Hindlimb muscle (tissue), 1 donor: ENCODE measurements at regions not wholly inside any gene's neighbourhood (a gene's known extent, or its start where the extent isn't known, plus 50 kb on each side); places are given as distances from the start of the nearest gene placed in this dataset.

Experiments used
- DNase-seq: peaks from one replicate; pipeline ENCODE4 v3.0.0-alpha.2; 2013

DNA sequence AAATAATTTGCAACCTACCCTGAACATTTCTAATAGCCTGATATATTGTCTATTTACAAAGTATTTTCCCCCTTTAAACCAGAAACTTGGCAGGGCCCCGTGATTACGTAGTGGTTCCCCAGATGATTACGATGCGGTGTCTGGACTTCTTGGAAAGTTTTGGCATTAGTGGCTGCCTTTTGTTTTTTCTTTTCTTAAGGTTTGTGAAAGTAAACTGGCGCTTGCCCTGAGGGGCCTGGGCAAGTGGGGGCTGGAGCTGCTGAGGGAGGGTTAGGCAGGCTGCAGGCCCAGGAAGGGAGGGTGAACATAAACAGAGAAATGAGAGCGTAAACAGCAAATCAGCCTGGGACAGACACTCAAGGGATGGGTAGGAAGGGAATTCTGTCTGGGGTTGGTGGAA is 123.6 kb upstream of the MSX1 start:
- DNase-seq = peak; percentile 66

DNA sequence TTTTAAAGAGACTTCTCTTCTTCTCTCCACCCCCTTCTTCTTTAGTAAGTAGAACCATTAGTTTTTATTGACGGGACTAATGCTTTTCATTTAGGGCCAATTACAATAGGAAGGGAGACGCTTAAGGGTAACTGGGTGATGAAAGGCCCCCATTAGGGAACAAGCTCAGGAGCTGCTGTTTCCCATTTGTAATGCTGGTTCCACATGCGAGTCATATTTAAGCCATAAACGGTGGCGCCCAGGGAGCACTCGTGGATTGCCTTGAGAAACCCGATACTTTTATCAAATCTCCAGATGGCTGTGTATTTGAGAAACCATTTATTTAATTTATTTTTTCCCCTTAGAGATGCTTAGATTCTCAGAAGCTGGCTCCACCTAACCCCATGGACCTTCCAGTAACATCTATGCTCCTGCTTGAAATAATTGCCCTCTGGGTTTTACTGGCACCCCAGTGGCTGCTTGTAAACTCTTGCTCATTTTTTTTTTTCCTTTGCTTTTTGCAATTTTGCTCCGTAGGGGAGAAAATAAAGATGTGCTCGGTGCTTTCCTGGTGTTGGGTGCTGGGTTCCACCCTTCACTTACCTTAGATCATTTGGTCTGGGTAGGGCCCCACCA is 124.2 kb upstream of the MSX1 start:
- no peak for DNase-seq

DNA sequence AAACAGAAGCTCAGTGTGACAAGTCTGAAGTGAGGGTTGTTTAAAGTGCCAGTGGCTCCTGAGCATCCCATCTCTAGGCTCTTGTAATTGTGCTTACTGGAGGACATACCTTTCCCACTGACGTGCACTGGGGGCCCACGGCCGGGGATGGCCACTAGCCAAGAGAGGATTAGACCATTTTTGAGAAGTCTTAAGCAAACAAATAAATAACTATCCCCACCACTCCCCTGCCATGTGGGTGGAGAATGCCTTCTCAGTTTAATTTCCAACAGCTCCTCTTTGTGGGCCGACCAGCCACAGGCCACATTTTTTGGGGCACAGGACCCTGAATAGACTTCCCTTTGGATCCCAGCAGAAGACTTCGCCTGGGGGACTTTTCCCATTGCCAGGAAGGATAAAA is 125.0 kb upstream of the MSX1 start:
- no peak for DNase-seq

DNA sequence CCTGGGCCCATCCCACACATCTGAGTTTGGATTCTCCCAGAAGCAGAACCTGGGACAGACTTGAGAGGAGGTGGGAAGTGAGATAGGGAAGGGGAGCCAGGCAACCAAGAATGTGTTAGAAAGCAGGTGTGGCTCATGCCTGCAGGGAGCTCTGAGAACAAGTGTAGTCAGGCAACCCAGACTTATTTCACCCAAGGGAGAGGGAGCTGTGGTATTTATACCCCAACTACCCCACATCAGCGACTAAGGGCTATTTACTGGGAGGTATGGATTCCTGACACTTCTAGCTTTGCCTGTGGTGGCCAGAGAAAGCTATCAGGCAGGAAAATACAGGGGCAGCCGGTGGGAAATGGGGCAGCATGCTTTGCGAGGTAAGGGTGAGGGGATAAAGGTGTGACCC is 125.8 kb upstream of the MSX1 start:
- DNase-seq = no peak

DNA sequence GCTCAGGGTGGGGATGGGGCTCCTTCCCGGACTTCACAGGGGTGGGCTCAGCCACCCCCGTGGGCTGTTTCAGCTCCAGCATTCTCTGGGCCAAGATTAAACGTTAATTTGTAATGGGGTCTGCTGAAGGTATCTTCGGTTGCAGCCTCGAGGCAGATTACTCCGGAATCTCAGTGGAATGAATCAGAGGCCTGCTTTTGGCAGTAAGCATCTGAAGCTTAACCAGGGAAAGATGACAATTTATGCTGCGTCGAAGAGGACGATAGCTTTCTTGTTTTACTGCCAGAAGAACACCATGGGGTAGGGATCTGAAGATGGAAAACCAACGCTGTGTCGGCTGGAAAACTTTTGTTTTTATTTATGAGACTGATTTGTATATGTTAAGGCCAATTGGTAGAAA is 129.2 kb upstream of the MSX1 start:
- peak; percentile 29 for DNase-seq

DNA sequence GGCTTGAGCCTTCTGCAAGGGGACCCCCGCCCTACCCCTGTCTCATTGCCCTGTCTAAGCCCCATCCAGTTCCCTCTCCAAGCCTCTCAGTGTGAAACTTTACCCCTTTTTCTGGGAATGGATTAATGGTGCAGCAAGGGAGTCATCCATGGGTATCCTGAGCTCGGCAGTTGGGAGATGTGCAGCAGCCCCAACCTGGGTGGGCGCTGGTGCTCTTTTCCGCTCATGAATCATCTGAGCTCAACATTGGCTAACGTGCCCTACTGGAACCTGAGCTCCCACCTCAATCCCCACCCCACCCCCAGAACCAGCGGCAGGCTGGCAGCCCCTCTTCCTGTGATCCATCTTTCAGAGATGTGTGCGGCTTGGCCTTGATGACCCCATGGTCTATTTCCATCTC is 130.3 kb upstream of the MSX1 start:
- DNase-seq = no peak

DNA sequence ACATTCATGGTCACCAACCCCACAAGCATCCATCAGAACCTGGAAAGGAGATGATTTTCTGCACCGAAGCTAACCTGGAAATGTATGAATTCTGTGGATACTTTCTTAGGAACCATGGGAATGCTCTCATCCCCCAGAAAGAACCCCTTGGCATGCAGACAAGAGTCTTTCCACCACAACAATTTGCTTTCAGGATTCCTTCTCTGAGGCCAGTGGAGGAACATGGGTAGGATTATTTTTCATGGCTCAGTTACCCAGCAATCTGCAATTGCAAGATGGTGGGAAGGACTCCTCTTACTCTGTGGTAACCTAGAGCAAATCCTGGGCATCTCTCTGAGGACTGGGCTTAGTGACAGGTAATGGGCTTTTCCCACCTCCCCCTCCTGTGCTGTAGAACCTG is 131.9 kb upstream of the MSX1 start:
- no peak for DNase-seq

DNA sequence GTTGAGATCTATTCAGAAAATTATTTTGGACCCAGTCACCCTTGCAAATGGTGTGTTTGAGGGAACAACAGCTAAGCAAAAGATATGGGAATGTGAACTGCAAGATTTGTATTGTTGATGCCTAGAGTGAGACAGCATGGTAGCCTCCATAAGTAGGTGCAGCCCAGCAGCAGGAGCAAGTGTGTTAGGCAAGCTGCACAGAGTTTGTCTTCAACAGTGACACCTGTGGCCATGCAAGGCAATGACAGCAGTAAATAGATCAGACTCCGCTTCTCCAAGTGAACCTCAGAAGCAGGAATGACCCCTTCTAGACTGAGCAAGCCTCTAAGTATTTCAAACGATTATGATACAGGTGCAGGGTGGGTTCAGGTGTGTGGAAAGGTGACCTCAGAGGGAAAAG is 133.4 kb upstream of the MSX1 start:
- no peak for DNase-seq

DNA sequence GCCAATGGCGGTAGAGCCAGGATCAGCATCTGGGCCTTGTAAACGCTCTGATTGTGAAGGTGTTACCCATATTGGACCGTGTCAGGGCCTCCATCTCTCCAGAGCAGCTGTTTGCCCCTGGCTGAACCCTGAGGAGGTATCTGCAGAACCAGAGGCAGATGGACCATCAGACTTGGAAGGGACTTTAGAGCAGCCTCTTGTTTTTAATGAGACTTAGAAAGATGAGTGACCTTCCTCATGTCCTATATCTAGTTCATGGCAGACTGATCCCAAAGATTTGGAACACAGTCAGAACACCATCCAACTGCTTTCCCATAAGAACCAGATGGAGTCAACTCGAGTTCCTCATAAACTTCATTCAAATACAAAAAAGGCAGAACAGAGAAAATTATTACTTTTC is 135.1 kb upstream of the MSX1 start:
- peak; percentile 22 for DNase-seq

DNA sequence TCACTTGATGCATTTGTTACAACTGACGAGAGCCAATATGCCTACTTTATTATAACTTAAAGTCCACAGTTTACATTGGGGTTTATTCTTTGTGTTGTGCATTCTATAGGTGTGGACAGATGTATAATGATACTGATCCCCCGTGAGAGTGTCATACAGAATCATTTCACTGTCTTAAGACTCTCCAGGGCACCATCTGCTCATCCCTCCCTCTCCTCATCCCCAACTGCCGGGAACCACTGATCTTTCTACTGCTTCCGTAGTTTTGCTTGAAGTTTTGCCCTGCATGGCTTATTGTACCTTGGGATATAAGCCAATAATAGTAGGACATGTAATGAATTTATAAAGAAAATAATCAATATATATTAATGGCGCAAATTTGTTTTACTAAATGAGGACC is 137.8 kb upstream of the MSX1 start:
- no peak for DNase-seq

DNA sequence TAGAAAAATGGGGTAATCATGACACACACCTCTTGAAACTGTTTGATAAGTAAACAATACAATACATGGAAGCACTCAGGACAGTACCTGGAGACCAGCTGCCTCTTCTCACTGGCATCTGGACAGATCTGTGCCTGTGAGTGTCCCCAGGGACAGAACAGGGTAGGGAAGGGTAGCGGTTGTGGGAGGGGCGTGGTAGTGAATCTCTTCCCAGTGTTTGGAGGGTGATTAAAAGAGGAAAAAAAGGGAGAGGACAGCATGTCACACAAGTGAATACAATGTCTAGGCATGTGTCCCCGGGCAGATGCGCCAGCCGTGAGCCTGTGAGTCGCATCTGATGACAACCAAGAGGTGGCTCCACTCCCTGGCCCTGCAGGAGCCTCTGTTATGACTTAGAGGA is 138.8 kb upstream of the MSX1 start:
- DNase-seq = no peak

DNA sequence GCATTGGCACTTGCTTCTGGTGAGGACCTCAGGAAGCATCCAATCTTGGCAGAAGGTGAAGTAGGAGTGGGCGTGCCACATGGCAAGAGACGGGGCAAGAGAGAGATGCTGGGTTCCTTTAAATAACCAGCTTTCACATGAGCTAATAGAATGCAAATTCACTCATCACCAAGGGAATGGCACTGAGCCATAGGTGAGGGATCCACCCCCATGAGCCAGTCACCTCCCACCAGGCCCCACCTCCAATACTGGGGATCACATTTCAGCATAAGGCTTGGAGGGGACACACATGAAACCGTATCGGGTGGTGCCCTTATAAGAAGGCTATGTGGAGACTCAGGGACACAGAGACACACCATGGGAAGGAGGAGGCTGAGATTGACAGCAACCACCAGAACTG is 140.0 kb upstream of the MSX1 start:
- DNase-seq = no peak

DNA sequence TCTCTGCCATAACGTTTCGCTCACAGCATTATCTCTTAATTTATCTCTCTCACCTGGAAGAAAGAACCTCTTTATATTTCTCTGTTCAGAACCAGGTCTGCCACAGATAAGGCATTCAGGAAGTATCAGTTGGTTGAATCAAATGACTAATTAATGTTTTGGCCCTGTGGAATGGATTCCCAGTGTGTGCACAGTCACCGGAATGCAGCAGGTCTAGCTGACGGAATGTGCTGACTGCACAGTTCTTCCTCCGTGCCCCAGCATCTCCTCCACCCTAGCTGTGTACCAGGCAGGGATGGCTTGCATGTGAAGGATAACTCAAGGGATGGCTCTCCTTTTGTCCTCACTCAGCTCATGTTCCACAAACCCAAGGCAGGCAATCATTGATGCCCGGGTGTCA is 141.8 kb upstream of the MSX1 start:
- DNase-seq = no peak

DNA sequence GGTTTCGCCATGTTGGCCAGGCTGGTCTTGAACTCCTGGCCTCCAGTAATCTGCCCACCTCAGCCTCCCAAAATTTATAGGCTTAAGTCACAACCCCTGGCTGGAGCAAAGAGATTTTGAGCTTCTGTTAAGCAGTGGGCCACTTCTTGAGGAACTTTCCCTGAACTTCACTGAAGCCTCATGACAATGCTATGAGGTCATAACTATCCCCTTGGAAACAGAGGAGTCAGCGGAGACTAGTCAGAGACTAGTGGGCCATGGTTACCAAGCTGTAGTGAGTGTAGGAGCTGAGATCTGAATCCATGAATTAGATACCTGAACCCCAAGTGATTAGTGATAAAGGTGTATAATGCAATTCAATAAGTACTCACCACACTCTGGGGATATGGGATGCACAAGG is 145.1 kb upstream of the MSX1 start:
- DNase-seq = no peak

DNA sequence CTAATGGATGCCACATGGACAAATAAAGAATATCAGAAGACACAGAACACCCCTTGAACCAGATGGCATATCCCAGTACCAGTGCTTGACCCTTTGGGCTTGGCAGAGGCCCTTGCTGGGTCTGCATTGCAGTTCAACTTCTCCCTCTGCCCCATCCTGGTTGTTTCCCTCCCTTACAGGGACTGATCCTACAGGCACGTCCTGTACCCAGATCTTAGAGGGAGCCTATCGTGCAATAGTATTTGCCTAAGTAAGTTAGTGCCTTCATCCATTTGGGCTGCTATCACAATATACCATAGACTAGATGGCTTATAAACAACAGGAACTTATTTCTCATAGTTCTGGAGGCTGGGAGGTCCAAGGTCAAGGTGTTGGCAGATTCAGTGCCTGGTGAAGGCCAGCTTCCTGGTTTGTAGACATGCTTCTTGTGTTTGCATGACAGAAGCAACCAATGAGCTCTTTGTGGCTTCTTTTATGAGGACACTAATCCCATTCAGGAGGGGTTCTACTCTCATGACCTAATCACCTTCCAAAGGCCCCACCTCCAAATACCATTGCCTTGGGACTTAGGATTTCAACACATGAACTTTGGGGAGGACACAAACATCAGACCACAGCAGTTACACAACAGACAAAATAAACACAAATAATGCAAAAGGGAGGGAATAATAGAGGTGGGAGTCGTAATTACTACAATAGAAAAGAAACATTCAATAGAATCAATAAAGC is 146.5 kb upstream of the MSX1 start:
- DNase-seq = no peak

DNA sequence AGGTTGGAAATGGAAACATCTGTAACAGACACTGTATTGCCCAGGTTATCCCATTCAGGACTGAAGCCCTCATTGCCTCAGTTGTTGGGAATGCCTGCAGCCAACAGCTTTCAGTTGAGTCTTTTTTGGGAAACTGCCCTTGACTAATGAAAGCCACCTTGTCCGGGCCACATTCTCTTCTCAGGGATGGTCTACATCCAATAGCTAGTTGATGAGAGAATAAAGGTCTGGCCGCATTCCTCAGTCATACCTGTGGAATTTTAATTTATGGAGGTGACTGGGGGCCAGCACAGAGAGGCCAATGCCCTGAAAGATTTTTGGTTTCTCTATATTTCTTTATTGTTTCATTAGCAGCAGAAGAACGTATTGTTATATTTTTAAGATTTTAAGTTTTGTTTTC is 147.6 kb upstream of the MSX1 start:
- no peak for DNase-seq

DNA sequence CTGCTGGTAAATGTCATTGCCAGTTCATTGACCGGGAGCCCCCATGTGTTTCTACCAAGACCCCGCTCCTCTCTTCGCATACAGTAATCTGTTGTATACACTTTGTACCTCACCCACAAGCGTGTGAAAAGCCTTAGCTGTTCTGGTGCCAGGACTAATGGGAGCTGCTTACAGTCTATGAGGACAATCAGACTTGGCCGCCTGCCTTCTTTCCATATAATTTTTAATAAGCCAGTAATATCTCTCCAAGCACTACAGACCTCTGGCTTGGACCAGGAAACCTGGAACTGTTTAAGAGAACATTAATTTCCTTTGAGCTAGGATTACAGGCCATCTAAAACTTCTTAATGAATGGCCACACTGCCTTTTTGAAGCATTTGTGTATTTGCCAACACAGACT is 149.7 kb upstream of the MSX1 start:
- no peak for DNase-seq

DNA sequence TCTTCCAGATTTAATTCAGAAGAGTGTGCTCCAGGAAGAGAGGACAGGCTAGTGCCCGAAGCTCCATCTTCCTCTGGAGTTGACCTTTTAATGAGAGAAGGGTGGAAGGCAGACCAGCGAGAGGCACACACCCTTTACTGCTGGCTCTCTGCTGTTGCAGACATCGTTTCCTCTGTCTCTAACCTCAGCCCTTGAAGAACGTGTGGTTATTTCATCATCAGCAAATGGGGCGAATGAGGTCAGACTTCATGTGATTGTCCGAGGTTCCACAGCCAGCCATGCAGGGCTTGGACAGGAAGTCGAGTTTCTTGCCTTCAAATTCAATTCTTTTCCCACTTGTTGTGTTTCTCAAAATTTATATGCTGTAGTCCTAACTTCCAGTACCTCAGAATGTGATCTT is 155.2 kb upstream of the MSX1 start:
- DNase-seq = no peak

DNA sequence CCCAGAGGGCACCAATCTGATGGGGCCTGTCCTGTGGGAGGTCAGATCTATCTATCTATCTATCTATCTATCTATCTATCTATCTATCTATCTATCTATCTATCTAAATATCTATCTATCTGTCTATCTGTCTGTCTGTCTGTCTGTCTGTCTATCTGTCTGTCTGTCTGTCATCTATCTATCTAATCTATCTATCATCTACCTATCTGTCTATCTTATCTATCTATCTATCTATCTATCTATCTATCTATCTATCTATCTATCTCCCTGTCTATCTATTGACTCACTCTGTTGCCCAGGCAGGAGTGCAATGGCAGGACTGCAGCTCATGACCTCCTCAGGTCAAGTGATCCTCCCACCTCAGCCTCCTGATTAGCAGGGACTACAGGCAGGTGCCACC is 155.7 kb upstream of the STX18 start:
- DNase-seq = no peak

DNA sequence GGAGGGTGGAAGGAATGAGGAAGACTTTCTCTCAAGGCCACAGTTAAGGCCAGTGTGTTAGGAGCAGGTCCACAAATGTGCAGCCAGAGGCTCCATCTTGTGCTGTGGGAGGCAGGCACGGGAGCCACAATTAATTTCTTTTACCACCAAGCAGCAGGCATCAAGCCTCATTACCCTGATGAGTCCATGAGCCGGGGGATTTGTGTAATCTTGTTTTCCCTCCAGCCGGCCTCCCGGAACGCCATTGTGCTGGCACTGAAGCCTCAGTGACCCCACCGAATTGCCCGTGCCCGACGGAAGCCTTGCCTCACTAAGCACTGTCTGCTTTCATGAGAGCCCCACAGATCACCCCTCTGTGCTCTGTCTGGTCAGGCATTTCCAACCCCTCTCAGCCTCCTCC is 154.7 kb upstream of the STX18 start:
- no peak for DNase-seq

DNA sequence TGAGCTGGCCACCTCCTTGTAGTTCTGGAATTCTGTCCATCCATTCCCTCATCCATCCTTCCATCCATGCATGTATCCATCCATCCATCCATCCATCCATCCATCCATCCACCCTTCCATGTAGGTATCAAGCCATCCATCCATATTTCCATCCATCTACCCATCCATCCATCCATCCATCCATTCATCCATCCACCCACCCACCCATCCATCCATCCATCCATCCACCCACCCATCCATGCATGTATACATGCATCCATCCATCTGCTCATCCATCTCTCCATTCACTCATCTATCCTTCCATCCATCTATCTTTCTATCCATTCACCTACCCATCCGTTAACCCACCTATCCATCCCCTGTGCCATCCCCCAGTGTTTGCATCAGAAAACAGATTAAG is 153.6 kb upstream of the STX18 start:
- DNase-seq = no peak

DNA sequence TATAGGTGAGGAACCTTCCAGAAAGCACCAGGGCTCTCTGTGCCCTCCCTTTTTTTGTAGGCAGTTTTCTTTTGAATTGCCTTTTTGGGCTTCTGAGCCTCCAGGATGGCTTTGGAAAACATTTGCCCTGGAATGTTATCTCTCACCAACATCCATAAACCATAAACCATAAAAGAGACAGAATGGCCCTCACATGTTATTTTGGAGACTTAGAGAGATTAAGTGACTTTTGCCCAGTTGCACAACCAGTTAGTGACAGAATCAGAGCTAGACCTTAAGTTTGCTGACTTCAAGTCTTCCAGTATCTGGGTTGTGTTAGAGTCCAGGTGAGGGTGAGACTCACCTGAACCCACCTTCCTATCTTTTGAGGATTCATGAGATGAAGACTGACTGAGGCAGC is 153.0 kb upstream of the STX18 start:
- DNase-seq = no peak

DNA sequence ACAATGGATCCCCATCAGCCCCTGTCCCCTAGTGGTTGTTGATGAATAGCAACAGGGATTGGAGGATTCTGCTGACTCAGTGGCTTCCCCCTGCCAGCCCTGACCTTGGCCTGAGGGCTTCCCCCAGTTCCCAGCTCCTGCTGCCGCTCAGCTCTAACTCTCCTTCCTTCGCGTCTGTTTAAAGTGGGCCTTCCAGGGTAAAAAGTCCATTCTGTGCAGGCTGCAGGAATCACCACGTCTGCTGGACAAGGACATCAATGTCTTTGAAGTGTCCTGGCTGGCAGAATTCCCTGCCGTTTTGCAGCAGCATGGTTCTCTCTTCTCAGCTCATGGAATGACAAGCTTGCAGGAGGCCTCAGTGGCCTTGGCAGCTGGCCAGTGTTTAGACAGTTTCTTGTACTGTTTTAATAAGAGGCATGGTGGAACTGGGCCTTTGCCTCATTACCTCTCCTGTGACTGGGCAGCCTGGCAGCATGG is 152.5 kb upstream of the STX18 start:
- no peak for DNase-seq

DNA sequence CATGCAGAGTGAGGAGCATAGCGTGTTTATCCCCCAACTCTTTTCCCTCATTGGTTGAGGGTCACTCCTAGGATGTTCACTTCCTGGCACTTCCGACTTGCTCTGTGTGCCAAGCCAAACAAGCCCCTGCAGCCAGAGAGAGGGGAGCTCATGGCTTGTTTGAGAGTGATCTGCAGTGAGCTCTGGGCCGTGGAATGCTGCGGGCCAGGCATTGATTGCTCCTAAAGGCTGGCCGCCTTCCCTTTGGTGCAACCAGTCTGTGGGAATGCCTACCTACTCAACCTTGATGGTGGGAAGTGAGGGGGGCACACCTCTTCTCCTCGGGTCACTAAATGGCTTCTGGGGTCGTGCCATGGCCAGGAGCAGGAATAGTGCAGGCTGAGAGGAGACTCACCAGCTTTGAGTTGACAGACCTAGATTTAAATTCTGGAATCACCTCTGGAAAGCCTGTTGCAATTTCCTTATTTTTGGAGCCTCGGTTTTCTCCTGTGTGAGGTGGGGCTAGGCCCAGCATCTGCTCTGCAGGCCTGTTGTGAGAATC is 152.0 kb upstream of the STX18 start:
- no peak for DNase-seq

DNA sequence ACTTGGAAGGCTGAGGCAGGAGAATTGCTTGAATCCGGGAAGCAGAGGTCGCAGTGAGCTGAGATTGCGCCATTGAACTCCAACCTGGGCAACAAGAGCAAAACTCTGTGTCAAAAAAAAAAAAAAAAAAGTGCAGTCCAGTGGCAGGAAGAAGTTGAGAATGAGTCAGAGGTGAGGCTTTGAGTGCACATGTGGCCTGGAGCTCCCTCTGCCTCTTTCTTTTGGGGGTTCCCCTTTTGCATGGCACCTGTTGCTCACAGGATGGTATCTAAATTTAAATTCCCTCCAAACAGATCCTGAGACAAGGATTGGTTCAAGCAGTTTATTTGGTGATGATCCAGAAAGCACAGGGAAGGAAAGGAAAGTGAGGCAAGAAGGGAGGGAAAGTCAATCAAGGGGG is 151.4 kb upstream of the STX18 start:
- no peak for DNase-seq
